Glutamatergic neuron (in vitro differentiated cells): ENCODE measurements at regions not wholly inside any gene's neighbourhood (a gene's known extent, or its start where the extent isn't known, plus 50 kb on each side); places are given as distances from the start of the nearest gene placed in this dataset.

Source experiments
- DNase-seq: peaks from one replicate; pipeline ENCODE4 v3.0.0; 2022
- H3K27ac Mint-ChIP-seq: one replicate; pipeline ENCODE4 v1.8.0; 2020; ENCODE audit warnings: mild to moderate bottlenecking, mixed read lengths, inconsistent platforms; ENCODE audit not compliant: unreplicated experiment
- H3K27me3 Mint-ChIP-seq: one replicate; pipeline ENCODE4 v1.8.0; 2020; ENCODE audit warnings: mild to moderate bottlenecking, moderate library complexity, mixed read lengths, inconsistent platforms; ENCODE audit not compliant: unreplicated experiment
- H3K36me3 Mint-ChIP-seq: one replicate; pipeline ENCODE4 v1.8.0; 2020; ENCODE audit warnings: mild to moderate bottlenecking, mixed read lengths, inconsistent platforms; ENCODE audit not compliant: unreplicated experiment
- H3K4me1 Mint-ChIP-seq: one replicate; pipeline ENCODE4 v1.8.0; 2020; ENCODE audit warnings: mild to moderate bottlenecking, low read depth, mixed read lengths, inconsistent platforms; ENCODE audit not compliant: unreplicated experiment
- H3K4me3 Mint-ChIP-seq: one replicate; pipeline ENCODE4 v1.8.0; 2020; ENCODE audit warnings: mild to moderate bottlenecking, mixed read lengths, inconsistent platforms; ENCODE audit not compliant: unreplicated experiment
- H3K9me3 Mint-ChIP-seq: one replicate; pipeline ENCODE4 v1.8.0; 2020; ENCODE audit warnings: mild to moderate bottlenecking, moderate library complexity, mixed read lengths, inconsistent platforms; ENCODE audit not compliant: unreplicated experiment
- TF ChIP-seq, protein P1 (sequence below): fragments of 200-600 bp; sonication (generic); IDR thresholded peaks from one replicate; pipeline ENCODE4 v1.5.0; 2021; ENCODE audit not compliant: partially characterized antibody, unreplicated experiment

DNA sequence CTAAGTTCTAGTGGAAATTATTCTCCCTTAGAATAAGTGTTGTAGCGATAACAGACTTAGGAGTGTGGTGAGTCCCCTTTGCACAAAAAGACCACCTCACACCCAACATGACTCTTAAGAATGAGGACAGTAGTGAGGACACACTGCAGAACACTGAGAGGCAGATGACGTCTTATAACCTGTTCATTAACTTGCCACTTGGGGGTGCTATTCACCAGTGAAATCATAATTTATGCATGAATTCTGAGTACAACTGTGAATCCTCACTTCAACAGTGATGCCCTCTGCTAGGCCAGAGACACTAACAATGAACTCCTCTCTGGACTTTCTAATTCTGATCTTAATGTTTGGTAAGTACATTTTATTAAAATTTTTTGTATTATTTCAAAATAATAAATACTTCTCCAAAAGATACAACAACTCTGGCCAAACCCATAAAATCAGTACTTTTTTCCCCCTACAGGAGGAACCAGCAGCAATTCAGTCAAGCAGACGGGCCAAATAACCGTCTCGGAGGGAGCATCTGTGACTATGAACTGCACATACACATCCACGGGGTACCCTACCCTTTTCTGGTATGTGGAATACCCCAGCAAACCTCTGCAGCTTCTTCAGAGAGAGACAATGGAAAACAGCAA lies 274.7 kb downstream of the DAD1 start:
- no peaks in the 10 kb centered on the region for H3K27me3 Mint-ChIP-seq
- H3K4me1 Mint-ChIP-seq, result no peaks in the 10 kb centered on the region
- no peak overlapping the region for H3K27ac Mint-ChIP-seq
- DNase-seq, result peak; percentile 20
- H3K36me3 Mint-ChIP-seq, result no peaks in the 10 kb centered on the region
- H3K9me3 Mint-ChIP-seq, result peaks cover 1% of the 10 kb centered on the region
- H3K4me3 Mint-ChIP-seq, result no peak overlapping the region
- TF ChIP-seq, protein P1, sequence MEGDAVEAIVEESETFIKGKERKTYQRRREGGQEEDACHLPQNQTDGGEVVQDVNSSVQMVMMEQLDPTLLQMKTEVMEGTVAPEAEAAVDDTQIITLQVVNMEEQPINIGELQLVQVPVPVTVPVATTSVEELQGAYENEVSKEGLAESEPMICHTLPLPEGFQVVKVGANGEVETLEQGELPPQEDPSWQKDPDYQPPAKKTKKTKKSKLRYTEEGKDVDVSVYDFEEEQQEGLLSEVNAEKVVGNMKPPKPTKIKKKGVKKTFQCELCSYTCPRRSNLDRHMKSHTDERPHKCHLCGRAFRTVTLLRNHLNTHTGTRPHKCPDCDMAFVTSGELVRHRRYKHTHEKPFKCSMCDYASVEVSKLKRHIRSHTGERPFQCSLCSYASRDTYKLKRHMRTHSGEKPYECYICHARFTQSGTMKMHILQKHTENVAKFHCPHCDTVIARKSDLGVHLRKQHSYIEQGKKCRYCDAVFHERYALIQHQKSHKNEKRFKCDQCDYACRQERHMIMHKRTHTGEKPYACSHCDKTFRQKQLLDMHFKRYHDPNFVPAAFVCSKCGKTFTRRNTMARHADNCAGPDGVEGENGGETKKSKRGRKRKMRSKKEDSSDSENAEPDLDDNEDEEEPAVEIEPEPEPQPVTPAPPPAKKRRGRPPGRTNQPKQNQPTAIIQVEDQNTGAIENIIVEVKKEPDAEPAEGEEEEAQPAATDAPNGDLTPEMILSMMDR, result peak; percentile 77

DNA sequence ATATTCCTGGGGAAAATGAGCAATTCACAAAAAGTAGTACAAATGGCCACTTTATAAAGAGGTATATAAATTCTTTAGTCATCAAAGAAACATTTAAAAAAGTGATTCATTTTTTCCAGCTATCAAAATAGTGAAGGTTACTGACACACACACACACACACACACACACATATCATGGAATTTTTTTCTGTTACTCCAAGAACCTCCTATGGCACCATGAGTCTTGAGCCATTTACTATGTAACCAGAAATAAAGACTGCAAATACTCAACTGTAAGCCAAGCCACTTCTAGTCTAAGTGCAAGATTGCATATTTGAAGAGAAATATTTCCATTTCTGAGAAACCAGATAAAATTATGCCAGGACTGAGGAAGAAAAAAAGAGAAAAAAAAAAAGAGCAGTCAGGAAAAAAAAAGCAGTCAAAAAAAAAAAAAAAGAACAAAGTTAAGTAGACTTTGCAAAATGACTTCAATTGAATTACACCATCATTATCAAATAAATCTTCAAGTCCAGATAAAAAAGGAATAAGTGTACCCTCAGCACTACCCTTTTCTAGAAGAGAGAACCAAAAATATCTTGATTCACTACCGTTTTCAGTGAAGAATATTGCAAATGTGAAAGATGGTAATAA lies 275.7 kb downstream of the DAD1 start:
- no peak overlapping the region for H3K4me3 Mint-ChIP-seq
- no peaks in the 10 kb centered on the region for H3K4me1 Mint-ChIP-seq
- H3K36me3 Mint-ChIP-seq, result no peaks in the 10 kb centered on the region
- no peak for DNase-seq
- H3K27me3 Mint-ChIP-seq, result no peaks in the 10 kb centered on the region
- TF ChIP-seq, protein P1, result no peak
- peaks cover 1% of the 10 kb centered on the region for H3K9me3 Mint-ChIP-seq
- no peak overlapping the region for H3K27ac Mint-ChIP-seq

DNA sequence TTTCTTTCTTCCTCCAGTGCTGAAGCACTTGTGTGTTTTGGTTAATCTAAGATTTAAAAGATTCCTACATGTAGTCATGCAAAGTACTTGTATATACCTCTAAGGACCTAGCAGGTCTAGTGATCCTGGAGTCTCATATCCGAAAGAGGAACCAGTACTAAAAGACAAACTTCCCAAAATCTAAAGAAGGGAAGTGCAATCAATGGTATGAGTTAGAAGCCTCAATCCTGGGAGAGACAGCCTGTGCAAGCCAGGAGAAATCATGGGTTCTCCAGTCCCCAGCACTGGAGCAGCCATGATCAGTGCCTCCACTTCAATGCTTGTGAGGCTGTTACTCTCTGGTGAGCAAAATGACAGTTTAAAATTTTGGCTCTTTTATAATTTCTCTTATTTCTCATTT lies 277.4 kb downstream of the DAD1 start:
- Mint-ChIP-seq H3K27me3 (no peaks in the 10 kb centered on the region), H3K9me3 (no peaks in the 10 kb centered on the region), H3K36me3 (no peaks in the 10 kb centered on the region), H3K4me3 (no peak overlapping the region), H3K27ac (no peak overlapping the region), H3K4me1 (no peaks in the 10 kb centered on the region)
- TF ChIP-seq, protein P1, result no peak
- no peak for DNase-seq

- no peaks in the 10 kb centered on the region for H3K9me3 Mint-ChIP-seq
- no peak overlapping the region for H3K27ac Mint-ChIP-seq
- no peaks in the 10 kb centered on the region for H3K36me3 Mint-ChIP-seq
- H3K27me3 Mint-ChIP-seq, result no peaks in the 10 kb centered on the region
- H3K4me3 Mint-ChIP-seq, result no peak overlapping the region
- no peak for DNase-seq
- TF ChIP-seq, protein P1, result no peak
- no peaks in the 10 kb centered on the region for H3K4me1 Mint-ChIP-seq
Observed at GRCh38 chr14:22305607-22306006, 283.4 kb downstream of the DAD1 start.

GRCh38 chr14:22304326-22304725 lies 284.7 kb downstream of the DAD1 start:
- peak; percentile 22 for DNase-seq
- Mint-ChIP-seq H3K9me3 (no peaks in the 10 kb centered on the region), H3K27ac (no peak overlapping the region), H3K27me3 (no peaks in the 10 kb centered on the region), H3K4me1 (no peaks in the 10 kb centered on the region), H3K36me3 (no peaks in the 10 kb centered on the region), H3K4me3 (no peak overlapping the region)
- TF ChIP-seq, protein P1, result no peak
